GM13977 (cell line): ENCODE measurements at regions not wholly inside any gene's neighbourhood (a gene's known extent, or its start where the extent isn't known, plus 50 kb on each side); places are given as distances from the start of the nearest gene placed in this dataset.

Source experiments
- DNase-seq: peaks from one replicate; pipeline ENCODE4 v3.0.0; 2012; ENCODE audit warnings: low spot score
- CTCF ChIP-seq: IDR thresholded peaks from 2 replicates; pipeline ENCODE4 v1.5.1; 2012; ENCODE audit warnings: mild to moderate bottlenecking, control low read depth; ENCODE audit not compliant: insufficient read depth; ENCODE audit errors: extremely low read depth, missing control alignments
- in situ Hi-C: fragments of 300-500 bp; cut with MboI; formaldehyde crosslinking; loops from one replicate; pipeline ENCODE4 v1.12.0; 2022; ENCODE audit warnings: low sequenced_read_pairs, low pct_unique_long_range_greater_than_20kb, mixed read lengths, inconsistent platforms; ENCODE audit not compliant: unreplicated experiment

GRCh38 chr5:68930139-68930538 is 163.7 kb upstream of the SLC30A5 start:
- TF ChIP-seq CTCF = no peak
- in situ Hi-C loops = no loop called here
- no peak for DNase-seq

- in situ Hi-C loops = no loop called here
- DNase-seq = no peak
- TF ChIP-seq CTCF = no peak
These were observed 160.9 kb upstream of the SLC30A5 start for GRCh38 chr5:68932830-68933434.

- in situ Hi-C loops = no loop called here
- DNase-seq = no peak
- TF ChIP-seq CTCF = no peak
These were observed 151.6 kb upstream of the SLC30A5 start for GRCh38 chr5:68942169-68942568.

- in situ Hi-C loops = no loop called here
- no peak for TF ChIP-seq CTCF
- DNase-seq = no peak
These were observed 147.1 kb upstream of the SLC30A5 start for GRCh38 chr5:68946728-68947127.

GRCh38 chr5:68947986-68948385 is 145.8 kb upstream of the SLC30A5 start:
- in situ Hi-C loops = no loop called here
- DNase-seq = no peak
- no peak for TF ChIP-seq CTCF

GRCh38 chr5:68949256-68949655 is 144.6 kb upstream of the SLC30A5 start:
- DNase-seq = no peak
- no peak for TF ChIP-seq CTCF
- in situ Hi-C loops = no loop called here

GRCh38 chr5:68949711-68950110 is 144.1 kb upstream of the SLC30A5 start:
- no peak for DNase-seq
- TF ChIP-seq CTCF = no peak
- in situ Hi-C loops = no loop called here
